Naive thymus-derived CD4-positive, alpha-beta T cell (primary cell): ENCODE measurements at regions not wholly inside any gene's neighbourhood (a gene's known extent, or its start where the extent isn't known, plus 50 kb on each side); places are given as distances from the start of the nearest gene placed in this dataset.

Experiments
- ATAC-seq: fragments of 150-1000 bp; cut with Tn5 transposase; 2 replicates; pipeline ENCODE4 v1.10.0; 2021; ENCODE audit warnings: mild to moderate bottlenecking, moderate library complexity
- CTCF ChIA-PET: fragments of 350-600 bp; sonication (Branson Sonifier 250); formaldehyde crosslinking; loops from one replicate; lab custom pipeline; 2021; ENCODE audit warnings: antibody characterized with exemption; lab: Charles Lee
- POLR2A ChIA-PET: fragments of 350-600 bp; sonication (Branson Sonifier 250); formaldehyde crosslinking; loops from one replicate; lab custom pipeline; 2021; ENCODE audit warnings: antibody characterized with exemption, inconsistent platforms; lab: Charles Lee
- DNase-seq, 9 donors: peaks; one replicate each; pipeline versions ENCODE4 v3.0.0 to v3.0.0-alpha.2; 2020 to 2022; ENCODE audit warnings: mixed read lengths in 1 of 9
- H3K27ac ChIP-seq: one replicate; pipeline ENCODE4 v1.7.0; 2013; ENCODE audit warnings: mild to moderate bottlenecking, low read depth, low read length, moderate library complexity
- H3K27me3 ChIP-seq, 2 donors: one replicate each; pipeline ENCODE4 v1.7.0; 2013; ENCODE audit warnings: low read length in 2 of 2, mild to moderate bottlenecking in 2 of 2, moderate library complexity in 2 of 2; ENCODE audit not compliant: control insufficient read depth in 2 of 2, insufficient read depth in 2 of 2
- H3K36me3 ChIP-seq, 3 experiments: 1 replicate in 2 of 3; 2 replicates in 1 of 3; pipeline ENCODE4 v1.7.0; 2013; ENCODE audit warnings: low read length in 3 of 3, mild to moderate bottlenecking in 3 of 3, moderate library complexity in 1 of 3; ENCODE audit not compliant: insufficient read depth in 3 of 3, control insufficient read depth in 2 of 3
- H3K4me1 ChIP-seq, 2 donors: one replicate each; pipeline ENCODE4 v1.7.0; 2013; ENCODE audit warnings: low read length in 2 of 2, mild to moderate bottlenecking in 2 of 2, moderate library complexity in 1 of 2; ENCODE audit not compliant: control insufficient read depth in 2 of 2, insufficient read depth in 2 of 2
- H3K4me3 ChIP-seq: 2 replicates; pipeline ENCODE4 v1.7.0; 2013; ENCODE audit warnings: mild to moderate bottlenecking, low read length
- H3K9me3 ChIP-seq, 3 experiments: 1 replicate in 2 of 3; 2 replicates in 1 of 3; pipeline ENCODE4 v1.7.0; 2013; ENCODE audit warnings: low read length in 3 of 3; ENCODE audit not compliant: control insufficient read depth in 2 of 3
- H3K27ac Mint-ChIP-seq, 9 donors: one replicate each; pipeline ENCODE4 v1.8.0; 2020 to 2022; ENCODE audit warnings: mixed read lengths in 9 of 9, mild to moderate bottlenecking in 8 of 9, moderate library complexity in 5 of 9, inconsistent platforms in 2 of 9
- H3K27me3 Mint-ChIP-seq, 5 donors: one replicate each; pipeline ENCODE4 v1.8.0; 2021 to 2022; ENCODE audit warnings: mixed read lengths in 5 of 5, mild to moderate bottlenecking in 1 of 5
- H3K36me3 Mint-ChIP-seq, 5 donors: one replicate each; pipeline ENCODE4 v1.8.0; 2020 to 2022; ENCODE audit warnings: mixed read lengths in 5 of 5, mild to moderate bottlenecking in 3 of 5, inconsistent platforms in 1 of 5
- H3K4me1 Mint-ChIP-seq, 7 donors: one replicate each; pipeline ENCODE4 v1.8.0; 2020 to 2022; ENCODE audit warnings: mixed read lengths in 7 of 7, mild to moderate bottlenecking in 3 of 7, inconsistent platforms in 1 of 7
- H3K4me3 Mint-ChIP-seq, 10 donors: one replicate each; pipeline ENCODE4 v1.8.0; 2020 to 2022; ENCODE audit warnings: mild to moderate bottlenecking in 10 of 10, mixed read lengths in 10 of 10, moderate library complexity in 6 of 10, inconsistent platforms in 2 of 10
- H3K9me3 Mint-ChIP-seq, 11 donors: one replicate each; pipeline ENCODE4 v1.8.0; 2020 to 2022; ENCODE audit warnings: mixed read lengths in 11 of 11, mild to moderate bottlenecking in 4 of 11, inconsistent platforms in 1 of 11, moderate library complexity in 1 of 11
- intact Hi-C, 2 donors: fragments of 100-400 bp; cut with micrococcal nuclease; formaldehyde crosslinking; loops; one replicate each; pipeline ENCODE4 v1.15.1; 2023

DNA sequence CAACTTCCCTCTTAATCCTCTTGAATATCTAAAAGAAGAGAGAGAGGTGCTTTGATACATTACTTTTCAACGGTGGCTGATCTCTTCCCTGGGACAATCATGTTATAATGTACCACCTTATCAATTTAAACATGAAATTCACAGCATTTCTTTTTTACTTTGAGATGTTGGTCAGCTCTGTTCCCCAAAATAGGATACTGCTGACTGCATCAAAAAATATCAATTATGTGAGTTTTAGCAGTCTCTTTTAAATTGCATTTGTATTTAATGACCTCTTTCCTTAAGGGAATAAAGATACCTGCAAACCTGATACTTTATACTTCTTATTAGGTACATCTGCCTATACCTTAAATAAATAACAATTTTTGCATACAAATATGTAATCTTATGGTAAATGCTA, 58.4 kb upstream of the MARCHF11 start:
- peaks cover 0 to 10% (median 4%) of the 10 kb centered on the region in 5 donors for H3K27me3 Mint-ChIP-seq
- H3K9me3 ChIP-seq = peaks cover 0 to 8% (median 0%) of the 10 kb centered on the region in 3 experiments
- no peaks in the 10 kb centered on the region for H3K4me1 Mint-ChIP-seq
- CTCF ChIA-PET = no interaction called here
- POLR2A ChIA-PET = no interaction called here
- H3K27ac Mint-ChIP-seq = no peak overlapping the region
- H3K27ac ChIP-seq = no peak overlapping the region
- intact Hi-C loops = no loop called here
- no peaks in the 10 kb centered on the region for H3K36me3 Mint-ChIP-seq
- no peak for ATAC-seq
- no peaks in the 10 kb centered on the region for H3K36me3 ChIP-seq
- no peak overlapping the region for H3K4me3 Mint-ChIP-seq
- DNase-seq = no peak
- no peak overlapping the region for H3K4me3 ChIP-seq
- peaks cover 0 to 17% (median 10%) of the 10 kb centered on the region in 11 donors for H3K9me3 Mint-ChIP-seq
- no peaks in the 10 kb centered on the region for H3K4me1 ChIP-seq
- no peaks in the 10 kb centered on the region for H3K27me3 ChIP-seq

DNA sequence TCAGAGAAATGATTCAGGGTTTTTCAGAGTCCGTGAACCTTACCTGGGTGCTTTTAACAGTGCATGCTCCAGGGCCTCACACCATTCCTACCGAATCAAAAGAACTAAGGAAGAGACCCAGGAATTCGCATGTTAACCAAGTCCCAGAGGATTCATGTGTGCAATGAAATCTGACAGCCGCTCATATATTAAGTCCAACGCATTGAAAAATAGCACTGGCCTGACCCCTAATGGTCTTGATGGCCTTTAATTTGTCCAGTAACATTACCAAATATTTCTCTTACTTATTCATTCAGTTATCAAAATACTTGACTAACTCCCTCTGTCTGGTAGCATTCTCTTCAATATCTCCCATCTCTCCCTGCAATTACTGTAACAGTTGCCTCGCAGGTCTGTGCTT, 55.0 kb upstream of the MARCHF11 start:
- Mint-ChIP-seq H3K4me3 (no peak overlapping the region), H3K4me1 (no peaks in the 10 kb centered on the region), H3K9me3 (peaks cover 0 to 13% (median 9%) of the 10 kb centered on the region in 11 donors), H3K36me3 (no peaks in the 10 kb centered on the region), H3K27me3 (peaks cover 0 to 10% (median 4%) of the 10 kb centered on the region in 5 donors), H3K27ac (no peak overlapping the region)
- H3K36me3 ChIP-seq = no peaks in the 10 kb centered on the region
- intact Hi-C loops = no loop called here
- no peak overlapping the region for H3K4me3 ChIP-seq
- no peaks in the 10 kb centered on the region for H3K4me1 ChIP-seq
- no peak overlapping the region for H3K27ac ChIP-seq
- POLR2A ChIA-PET = no interaction called here
- peaks cover 0 to 8% (median 0%) of the 10 kb centered on the region in 3 experiments for H3K9me3 ChIP-seq
- no peak for ATAC-seq
- H3K27me3 ChIP-seq = no peaks in the 10 kb centered on the region
- CTCF ChIA-PET = no interaction called here
- DNase-seq = no peak

DNA sequence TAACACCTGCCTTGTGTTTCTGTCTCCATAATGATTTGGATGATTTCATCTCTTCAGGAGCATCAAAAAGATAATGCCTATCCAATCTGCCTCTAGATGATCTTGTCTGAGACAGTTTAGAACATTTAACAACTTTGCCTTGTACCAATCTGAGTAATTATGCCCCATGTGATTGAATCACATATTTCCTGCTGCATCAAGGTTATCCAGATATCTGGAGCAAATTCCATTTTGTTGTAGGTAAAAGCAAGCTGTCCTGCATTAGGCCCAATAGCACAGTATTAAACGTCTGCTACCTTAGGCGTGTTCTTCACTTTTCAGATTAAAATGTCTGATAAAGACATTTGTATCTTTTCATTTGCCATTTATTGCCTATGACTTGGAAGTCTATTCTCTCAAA, 54.1 kb upstream of the MARCHF11 start:
- peaks cover 0 to 8% (median 0%) of the 10 kb centered on the region in 3 experiments for H3K9me3 ChIP-seq
- no peak overlapping the region for H3K4me3 ChIP-seq
- no peaks in the 10 kb centered on the region for H3K36me3 ChIP-seq
- H3K27me3 ChIP-seq = no peaks in the 10 kb centered on the region
- DNase-seq (no peak), ATAC-seq (no peak)
- H3K27ac ChIP-seq = no peak overlapping the region
- no peaks in the 10 kb centered on the region for H3K4me1 Mint-ChIP-seq
- H3K27me3 Mint-ChIP-seq = peaks cover 0 to 10% (median 0%) of the 10 kb centered on the region in 5 donors
- intact Hi-C loops = no loop called here
- peaks cover 0 to 16% (median 10%) of the 10 kb centered on the region in 11 donors for H3K9me3 Mint-ChIP-seq
- ChIA-PET CTCF (no interaction called here), POLR2A (no interaction called here)
- no peaks in the 10 kb centered on the region for H3K4me1 ChIP-seq
- H3K27ac Mint-ChIP-seq = no peak overlapping the region
- H3K36me3 Mint-ChIP-seq = no peaks in the 10 kb centered on the region
- H3K4me3 Mint-ChIP-seq = no peak overlapping the region

DNA sequence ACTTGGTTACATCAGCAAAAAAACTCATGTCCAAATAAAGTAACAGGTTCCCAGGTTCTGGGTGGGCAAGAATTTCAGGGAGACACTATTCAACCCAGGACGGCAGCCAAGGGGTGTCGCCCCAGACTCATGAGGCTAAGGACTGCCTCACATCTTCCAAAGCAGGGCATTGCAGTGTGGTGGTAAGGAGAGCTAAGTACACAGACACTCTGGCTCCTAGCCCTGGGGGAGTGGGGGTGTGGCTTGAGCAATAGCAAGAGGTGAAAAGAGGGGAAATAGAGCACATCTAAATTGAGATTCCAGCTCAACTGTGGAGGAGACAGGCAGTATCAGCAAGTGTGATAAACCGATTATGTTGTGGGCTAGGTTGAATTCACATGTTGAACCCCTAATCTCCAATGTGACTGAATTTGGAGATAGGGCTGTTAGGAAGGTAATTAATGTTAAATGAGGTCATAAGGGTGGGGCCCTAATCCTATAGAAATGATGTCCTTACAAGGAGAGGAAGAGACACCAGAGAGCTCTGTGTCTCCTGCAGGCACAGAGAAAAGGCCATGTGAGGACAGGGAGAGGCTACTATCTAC, 49.9 kb upstream of the MARCHF11 start:
- Histone ChIP-seq H3K4me1 (no peaks in the 10 kb centered on the region), H3K36me3 (no peaks in the 10 kb centered on the region), H3K4me3 (no peak overlapping the region), H3K27ac (no peak overlapping the region), H3K27me3 (no peaks in the 10 kb centered on the region), H3K9me3 (no peaks in the 10 kb centered on the region)
- POLR2A ChIA-PET = no interaction called here
- CTCF ChIA-PET = no interaction called here
- no peak overlapping the region for H3K4me3 Mint-ChIP-seq
- ATAC-seq = no peak
- H3K4me1 Mint-ChIP-seq = no peaks in the 10 kb centered on the region
- H3K9me3 Mint-ChIP-seq = peaks cover 0 to 7% (median 0%) of the 10 kb centered on the region in 11 donors
- DNase-seq = no peak
- no peak overlapping the region for H3K27ac Mint-ChIP-seq
- intact Hi-C loops = no loop called here
- H3K36me3 Mint-ChIP-seq = no peaks in the 10 kb centered on the region
- H3K27me3 Mint-ChIP-seq = peaks cover 0 to 6% (median 0%) of the 10 kb centered on the region in 5 donors
